T-helper 1 cell treated with Interleukin-12 subunit alpha and Interleukin-12 subunit beta and Interleukin-4 antibody, amounts not matched to agents 30 μg/mL and 1 μg/mL, for 36 hours (primary cell): ENCODE measurements at regions not wholly inside any gene's neighbourhood (a gene's known extent, or its start where the extent isn't known, plus 50 kb on each side); places are given as distances from the start of the nearest gene placed in this dataset.

Source experiments
- H3K27ac Mint-ChIP-seq: one replicate; pipeline ENCODE4 v1.8.0; 2021; ENCODE audit warnings: mild to moderate bottlenecking, mixed read lengths
- H3K27me3 Mint-ChIP-seq: one replicate; pipeline ENCODE4 v1.8.0; 2021; ENCODE audit warnings: low read depth, mixed read lengths
- H3K36me3 Mint-ChIP-seq: one replicate; pipeline ENCODE4 v1.8.0; 2021; ENCODE audit warnings: low read depth, mixed read lengths
- H3K4me1 Mint-ChIP-seq: one replicate; pipeline ENCODE4 v1.8.0; 2021; ENCODE audit warnings: low read depth, mixed read lengths
- H3K4me3 Mint-ChIP-seq: one replicate; pipeline ENCODE4 v1.8.0; 2021; ENCODE audit warnings: mild to moderate bottlenecking, moderate library complexity, mixed read lengths
- H3K9me3 Mint-ChIP-seq: one replicate; pipeline ENCODE4 v1.8.0; 2021; ENCODE audit warnings: mixed read lengths

GRCh38 chr2:176681584-176682115, 412.4 kb downstream of the MTX2 start:
- H3K27me3 Mint-ChIP-seq: peaks cover 34% of the 10 kb centered on the region

GRCh38 chr2:176682278-176682677, 413.0 kb downstream of the MTX2 start:
- Mint-ChIP-seq H3K27ac (no peak overlapping the region), H3K36me3 (no peaks in the 10 kb centered on the region), H3K27me3 (peaks cover 32% of the 10 kb centered on the region), H3K4me1 (no peaks in the 10 kb centered on the region), H3K4me3 (no peak overlapping the region), H3K9me3 (no peaks in the 10 kb centered on the region)

More at GRCh38 chr2:176681584-176682115, 412.4 kb downstream of the MTX2 start:
- Mint-ChIP-seq H3K36me3 (no peaks in the 10 kb centered on the region), H3K9me3 (no peaks in the 10 kb centered on the region), H3K27ac (no peak overlapping the region), H3K4me3 (no peak overlapping the region), H3K4me1 (no peaks in the 10 kb centered on the region)

- H3K27ac Mint-ChIP-seq: no peak overlapping the region
- no peaks in the 10 kb centered on the region for H3K9me3 Mint-ChIP-seq
- H3K36me3 Mint-ChIP-seq: no peaks in the 10 kb centered on the region
- no peaks in the 10 kb centered on the region for H3K4me1 Mint-ChIP-seq
- H3K4me3 Mint-ChIP-seq: no peak overlapping the region
- peaks cover 38% of the 10 kb centered on the region for H3K27me3 Mint-ChIP-seq
These were observed 414.4 kb downstream of the MTX2 start for GRCh38 chr2:176683618-176684111.

GRCh38 chr2:176685908-176686307, 416.7 kb downstream of the MTX2 start:
- peaks cover 33% of the 10 kb centered on the region for H3K27me3 Mint-ChIP-seq
- no peaks in the 10 kb centered on the region for H3K9me3 Mint-ChIP-seq
- H3K4me1 Mint-ChIP-seq: no peaks in the 10 kb centered on the region
- no peak overlapping the region for H3K27ac Mint-ChIP-seq
- H3K36me3 Mint-ChIP-seq: no peaks in the 10 kb centered on the region
- H3K4me3 Mint-ChIP-seq: no peak overlapping the region

GRCh38 chr2:176686328-176686727, 417.1 kb downstream of the MTX2 start:
- Mint-ChIP-seq H3K27ac (no peak overlapping the region), H3K4me1 (no peaks in the 10 kb centered on the region), H3K9me3 (no peaks in the 10 kb centered on the region), H3K4me3 (no peak overlapping the region), H3K36me3 (no peaks in the 10 kb centered on the region), H3K27me3 (peaks cover 32% of the 10 kb centered on the region)

- no peak overlapping the region for H3K4me3 Mint-ChIP-seq
These were observed 418.1 kb downstream of the MTX2 start for GRCh38 chr2:176687342-176687741.

GRCh38 chr2:176687944-176688343, 418.7 kb downstream of the MTX2 start:
- Mint-ChIP-seq H3K36me3 (no peaks in the 10 kb centered on the region), H3K4me1 (no peaks in the 10 kb centered on the region), H3K4me3 (no peak overlapping the region), H3K27me3 (peaks cover 34% of the 10 kb centered on the region), H3K9me3 (no peaks in the 10 kb centered on the region), H3K27ac (no peak overlapping the region)

More at GRCh38 chr2:176687342-176687741, 418.1 kb downstream of the MTX2 start:
- Mint-ChIP-seq H3K27me3 (peaks cover 36% of the 10 kb centered on the region), H3K36me3 (no peaks in the 10 kb centered on the region), H3K9me3 (no peaks in the 10 kb centered on the region), H3K4me1 (no peaks in the 10 kb centered on the region), H3K27ac (no peak overlapping the region)

- Mint-ChIP-seq H3K9me3 (no peaks in the 10 kb centered on the region), H3K27me3 (peaks cover 28% of the 10 kb centered on the region), H3K27ac (no peak overlapping the region), H3K4me1 (no peaks in the 10 kb centered on the region), H3K36me3 (no peaks in the 10 kb centered on the region), H3K4me3 (no peak overlapping the region)
These were observed 420.5 kb downstream of the MTX2 start for GRCh38 chr2:176689711-176690110.

GRCh38 chr2:176691471-176691870, 422.2 kb downstream of the MTX2 start:
- H3K36me3 Mint-ChIP-seq: no peaks in the 10 kb centered on the region
- peaks cover 27% of the 10 kb centered on the region for H3K27me3 Mint-ChIP-seq
- no peak overlapping the region for H3K27ac Mint-ChIP-seq
- no peaks in the 10 kb centered on the region for H3K9me3 Mint-ChIP-seq
- no peaks in the 10 kb centered on the region for H3K4me1 Mint-ChIP-seq
- no peak overlapping the region for H3K4me3 Mint-ChIP-seq

GRCh38 chr2:176692533-176692932, 423.3 kb downstream of the MTX2 start:
- Mint-ChIP-seq H3K36me3 (no peaks in the 10 kb centered on the region), H3K4me1 (no peaks in the 10 kb centered on the region), H3K9me3 (no peaks in the 10 kb centered on the region), H3K4me3 (no peak overlapping the region), H3K27ac (no peak overlapping the region), H3K27me3 (peaks cover 29% of the 10 kb centered on the region)

- H3K27ac Mint-ChIP-seq: no peak overlapping the region
- H3K27me3 Mint-ChIP-seq: peaks cover 25% of the 10 kb centered on the region
- no peaks in the 10 kb centered on the region for H3K4me1 Mint-ChIP-seq
- no peaks in the 10 kb centered on the region for H3K9me3 Mint-ChIP-seq
- no peaks in the 10 kb centered on the region for H3K36me3 Mint-ChIP-seq
- H3K4me3 Mint-ChIP-seq: no peak overlapping the region
These were observed 429.9 kb downstream of the MTX2 start for GRCh38 chr2:176699098-176699497.

- H3K27me3 Mint-ChIP-seq: peaks cover 26% of the 10 kb centered on the region
- no peaks in the 10 kb centered on the region for H3K36me3 Mint-ChIP-seq
- no peaks in the 10 kb centered on the region for H3K4me1 Mint-ChIP-seq
- H3K9me3 Mint-ChIP-seq: no peaks in the 10 kb centered on the region
- H3K4me3 Mint-ChIP-seq: no peak overlapping the region
- no peak overlapping the region for H3K27ac Mint-ChIP-seq
These were observed 430.4 kb downstream of the MTX2 start for GRCh38 chr2:176699644-176700043.

- Mint-ChIP-seq H3K4me3 (no peak overlapping the region), H3K4me1 (no peaks in the 10 kb centered on the region), H3K27ac (no peak overlapping the region), H3K9me3 (no peaks in the 10 kb centered on the region), H3K36me3 (no peaks in the 10 kb centered on the region), H3K27me3 (peaks cover 24% of the 10 kb centered on the region)
These were observed 432.9 kb downstream of the MTX2 start for GRCh38 chr2:176702131-176702530.

GRCh38 chr2:176704282-176704858, 435.1 kb downstream of the MTX2 start:
- H3K36me3 Mint-ChIP-seq: no peaks in the 10 kb centered on the region
- no peaks in the 10 kb centered on the region for H3K4me1 Mint-ChIP-seq
- no peak overlapping the region for H3K4me3 Mint-ChIP-seq
- no peak overlapping the region for H3K27ac Mint-ChIP-seq
- peaks cover 17% of the 10 kb centered on the region for H3K27me3 Mint-ChIP-seq
- H3K9me3 Mint-ChIP-seq: no peaks in the 10 kb centered on the region

GRCh38 chr2:176709149-176709951, 440.1 kb downstream of the MTX2 start:
- no peak overlapping the region for H3K27ac Mint-ChIP-seq
- H3K9me3 Mint-ChIP-seq: no peaks in the 10 kb centered on the region
- H3K4me1 Mint-ChIP-seq: no peaks in the 10 kb centered on the region
- H3K36me3 Mint-ChIP-seq: no peaks in the 10 kb centered on the region
- H3K27me3 Mint-ChIP-seq: peaks cover 7% of the 10 kb centered on the region
- no peak overlapping the region for H3K4me3 Mint-ChIP-seq
